ENCODE measurements at regions not wholly inside any gene's neighbourhood (a gene's known extent, or its start where the extent isn't known, plus 50 kb on each side); places are given as distances from the start of the nearest gene placed in this dataset.
"Not testable (repeated sequence)": the region's sequence is repeated elsewhere in the genome, so short reads cannot be mapped to it uniquely, and the experiment has no call there.

- no peak for DNase-seq
Measured at GRCh38 chr19:31083105-31083504, 266.1 kb downstream of the TSHZ3 start.

- DNase-seq: no peak
Measured at GRCh38 chr19:31075146-31075655, 274.0 kb downstream of the TSHZ3 start.

DNA sequence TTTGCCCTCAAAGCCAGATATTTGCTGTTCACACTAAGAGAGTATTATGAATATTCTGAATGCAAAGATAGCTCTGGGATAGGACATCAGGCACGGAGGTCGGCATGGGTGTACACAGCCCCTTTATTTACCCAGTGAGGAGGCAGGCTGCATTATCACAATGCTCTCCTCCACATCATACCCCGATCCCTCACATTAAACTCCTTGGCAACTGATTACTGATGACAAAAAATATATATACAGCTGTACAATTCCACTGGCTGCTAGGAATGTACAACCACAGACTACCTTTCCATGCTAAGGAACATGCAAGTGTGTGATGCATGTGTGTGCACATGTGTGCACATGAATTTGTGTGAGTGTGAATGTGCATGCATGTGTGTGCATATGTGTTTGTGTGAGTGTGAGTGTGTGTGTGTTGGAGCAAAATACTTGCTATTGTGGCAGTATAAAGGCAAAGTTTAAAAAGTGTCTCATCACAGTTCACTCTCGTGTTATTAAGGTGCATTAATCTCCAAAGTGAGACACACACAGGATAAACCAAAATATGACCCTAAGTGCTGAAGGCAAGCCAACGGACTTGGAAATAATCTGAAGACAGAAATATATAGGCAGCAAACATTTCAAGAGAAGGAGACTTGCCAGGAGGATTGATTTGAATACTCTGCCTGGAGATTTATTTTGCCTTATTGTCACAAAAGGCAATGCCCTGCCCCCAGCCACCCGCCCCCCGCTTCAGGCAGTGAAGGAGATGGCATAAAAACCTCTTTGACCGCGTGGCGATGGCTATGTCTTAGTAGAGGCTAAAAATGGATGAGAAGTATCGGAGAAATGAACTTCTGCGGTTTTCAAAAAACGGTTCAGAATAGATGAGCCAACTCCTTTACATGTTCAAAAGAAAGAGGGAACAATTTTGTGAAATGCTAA, 274.8 kb downstream of the TSHZ3 start:
- DNase-seq: no peak

DNA sequence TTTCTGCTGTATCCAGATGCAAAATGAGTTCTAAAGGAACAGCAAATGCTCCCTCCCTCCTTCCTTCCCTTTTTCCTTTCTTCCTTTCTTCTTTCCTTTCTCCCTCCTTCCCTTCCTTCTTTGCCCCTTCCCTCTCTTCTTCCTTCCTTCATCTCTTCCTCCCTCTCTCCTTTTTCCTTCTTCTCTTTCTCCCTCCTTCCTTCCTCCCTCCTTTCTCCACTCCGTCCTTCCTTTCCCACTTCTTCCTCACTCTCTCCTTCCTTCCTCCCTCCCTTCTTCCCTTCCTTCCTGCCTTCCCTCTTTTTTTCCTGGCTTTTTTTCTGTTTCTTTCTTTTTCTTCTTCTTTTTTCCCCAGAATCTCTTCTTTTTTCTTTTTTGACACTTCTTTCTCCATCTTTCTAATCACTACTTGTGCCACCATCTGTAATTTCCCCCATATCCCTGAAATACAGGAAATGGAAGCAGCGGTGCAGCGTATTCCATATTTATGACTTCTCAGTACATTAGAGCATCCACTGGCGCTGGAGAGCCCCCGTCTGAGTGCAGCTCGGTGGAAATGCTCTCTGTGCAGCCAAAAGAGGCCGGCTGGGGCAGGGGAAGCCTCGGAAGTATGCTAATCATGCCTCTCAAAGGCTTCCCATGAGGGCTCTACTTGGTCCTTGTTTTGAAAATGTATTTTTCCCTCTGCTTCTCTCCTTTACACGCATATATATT, 275.6 kb downstream of the TSHZ3 start:
- no peak for DNase-seq

GRCh38 chr19:31072451-31072850, 276.8 kb downstream of the TSHZ3 start:
- no peak for DNase-seq

DNA sequence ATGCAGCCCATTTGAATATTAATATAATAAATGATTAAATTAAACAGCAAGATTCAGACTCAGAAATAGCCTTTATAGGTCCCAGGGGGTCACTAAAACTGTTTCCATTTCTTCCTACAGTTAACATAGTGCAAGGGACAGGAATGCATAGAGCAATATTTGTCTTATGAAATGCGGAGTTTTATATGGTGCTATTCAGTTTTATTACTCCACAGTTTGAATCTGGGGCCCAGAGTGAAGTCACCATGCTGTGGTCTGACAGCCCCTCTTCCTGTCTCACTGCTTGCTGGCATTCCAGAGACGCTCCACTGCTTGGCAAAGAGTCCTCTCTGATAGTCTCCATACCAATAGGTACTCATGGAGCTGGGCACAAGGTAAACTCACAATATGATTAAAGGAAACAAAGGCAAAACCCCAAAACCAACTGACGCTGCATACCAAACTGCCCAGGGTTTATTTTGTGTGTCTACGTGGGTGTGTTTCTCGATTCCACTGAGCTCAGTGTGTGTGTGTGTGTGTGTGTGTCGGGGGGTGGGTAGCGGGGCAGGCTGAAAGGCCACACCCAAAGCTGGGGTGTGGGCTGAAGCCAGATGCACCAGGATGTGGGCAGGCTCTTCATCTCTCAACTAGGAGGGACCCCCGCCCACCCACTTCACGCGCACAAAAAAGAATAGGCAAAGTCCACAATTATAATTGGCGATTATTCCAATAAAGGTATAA, 277.9 kb downstream of the TSHZ3 start:
- DNase-seq: no peak

DNA sequence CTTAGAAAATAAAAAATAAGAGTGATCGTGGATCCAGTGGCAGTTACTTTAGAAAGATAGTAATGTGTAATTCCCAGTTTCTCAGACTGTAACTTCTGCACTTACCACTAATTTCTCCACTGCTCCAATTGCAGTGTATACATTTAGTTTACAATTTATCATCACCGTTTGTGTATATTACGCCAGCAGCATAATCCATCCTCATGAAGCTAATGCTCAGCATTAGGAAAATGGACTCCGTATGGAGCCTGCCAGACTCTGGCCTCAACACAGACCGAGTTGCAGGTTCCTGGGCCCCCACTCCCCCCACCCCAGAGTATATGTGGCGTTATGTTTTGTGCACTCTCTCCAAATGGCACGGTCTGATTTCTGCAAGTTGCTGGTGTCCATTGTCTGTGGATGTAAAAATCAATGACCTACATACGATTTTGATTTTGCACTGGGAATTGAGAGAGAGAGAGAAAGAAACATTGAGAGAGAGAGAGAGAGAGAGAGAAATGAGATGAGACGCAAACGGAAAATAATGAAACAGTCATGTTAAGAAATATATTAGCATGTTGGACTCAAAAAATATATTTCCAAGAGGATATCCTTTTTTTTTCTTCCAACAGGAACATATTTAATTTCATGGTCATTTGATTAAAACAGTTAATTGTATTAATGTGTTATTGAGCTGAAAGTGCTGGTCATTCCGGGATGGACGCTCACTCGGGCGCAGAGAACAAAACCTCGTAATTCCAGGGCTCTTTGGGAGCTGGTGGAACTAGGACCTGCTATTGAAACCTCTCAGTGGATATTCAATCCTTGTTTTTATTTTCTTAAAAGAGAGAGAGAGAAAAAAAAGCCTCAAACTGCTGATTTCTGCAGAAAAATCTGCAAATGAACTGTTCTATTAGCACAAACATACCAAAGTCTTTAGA, 278.8 kb downstream of the TSHZ3 start:
- DNase-seq: no peak

- no peak for DNase-seq
Measured at GRCh38 chr19:31068268-31068667, 281.0 kb downstream of the TSHZ3 start.

GRCh38 chr19:31066385-31066784, 282.9 kb downstream of the TSHZ3 start:
- no peak for DNase-seq

DNA sequence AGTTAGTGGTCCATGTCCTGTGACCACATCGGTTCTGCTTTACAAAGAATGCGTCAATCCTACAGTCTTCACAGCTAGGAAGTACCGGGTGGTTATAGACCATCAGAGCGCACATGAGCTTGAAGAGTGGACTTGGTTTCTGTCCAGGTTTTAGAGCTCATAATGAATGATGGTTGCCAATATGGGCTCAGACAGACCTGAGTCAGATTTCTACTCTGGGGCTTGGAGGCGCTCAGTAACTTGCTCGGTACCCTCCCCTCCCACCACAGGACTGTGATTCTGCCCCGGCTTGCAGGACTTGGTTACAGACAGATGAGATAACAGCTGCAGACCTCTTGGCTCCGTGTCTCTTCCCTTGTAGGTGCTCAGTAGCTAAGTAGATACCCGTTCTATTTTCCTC, 284.7 kb downstream of the TSHZ3 start:
- DNase-seq: no peak

DNA sequence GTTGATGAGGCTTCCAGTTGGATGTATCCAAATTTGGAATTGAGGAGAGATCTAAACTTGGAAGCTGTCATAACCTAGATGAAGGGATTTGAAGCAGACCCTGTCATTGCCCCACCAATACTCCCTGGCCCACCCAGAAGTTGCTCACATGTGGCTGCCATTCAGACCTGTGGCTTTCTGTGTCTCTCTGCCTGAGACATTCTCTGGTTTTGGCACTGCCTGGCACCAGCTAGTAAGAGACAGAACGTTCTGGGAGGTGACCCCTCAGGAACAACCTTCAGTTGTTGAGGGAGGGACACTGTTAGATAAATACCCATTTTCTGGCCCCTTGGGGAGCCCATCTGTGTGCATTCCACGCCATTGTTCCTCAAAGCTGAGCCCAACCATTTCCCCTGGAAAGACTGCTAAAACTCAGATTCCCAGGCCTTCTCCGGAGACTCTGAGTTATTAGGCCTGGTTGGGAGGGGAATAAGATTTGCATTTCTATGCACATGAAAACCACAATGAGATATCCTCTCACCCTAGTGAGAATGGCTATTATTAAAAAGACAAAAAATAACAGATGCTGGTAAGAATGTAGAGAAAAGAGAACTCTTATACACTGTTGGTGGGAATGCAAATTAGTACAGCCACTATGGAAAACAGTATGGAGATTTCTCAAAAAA, 290.4 kb downstream of the TSHZ3 start:
- no peak for DNase-seq

- DNase-seq: no peak
Measured at GRCh38 chr19:31057476-31057875, 291.8 kb downstream of the TSHZ3 start.

DNA sequence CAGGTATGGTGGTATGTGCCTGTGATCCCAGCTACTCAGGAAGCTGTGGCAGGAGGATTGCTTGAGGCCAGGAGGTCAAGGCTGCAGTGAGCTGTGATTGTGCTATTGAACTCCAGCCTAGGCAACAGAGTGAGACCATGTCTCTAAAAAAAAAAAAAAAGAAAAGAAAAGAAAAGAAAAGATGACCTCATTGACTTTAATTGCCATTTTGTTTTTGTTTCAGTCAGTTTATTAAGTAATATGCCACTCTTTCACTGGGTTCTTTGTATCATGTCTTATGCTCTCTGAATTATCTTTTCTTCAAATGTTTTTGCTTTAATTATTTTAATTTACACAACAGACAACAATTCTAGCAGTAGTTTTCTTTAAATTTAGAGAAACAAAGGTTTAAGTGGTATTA, 293.8 kb downstream of the TSHZ3 start:
- no peak for DNase-seq

DNA sequence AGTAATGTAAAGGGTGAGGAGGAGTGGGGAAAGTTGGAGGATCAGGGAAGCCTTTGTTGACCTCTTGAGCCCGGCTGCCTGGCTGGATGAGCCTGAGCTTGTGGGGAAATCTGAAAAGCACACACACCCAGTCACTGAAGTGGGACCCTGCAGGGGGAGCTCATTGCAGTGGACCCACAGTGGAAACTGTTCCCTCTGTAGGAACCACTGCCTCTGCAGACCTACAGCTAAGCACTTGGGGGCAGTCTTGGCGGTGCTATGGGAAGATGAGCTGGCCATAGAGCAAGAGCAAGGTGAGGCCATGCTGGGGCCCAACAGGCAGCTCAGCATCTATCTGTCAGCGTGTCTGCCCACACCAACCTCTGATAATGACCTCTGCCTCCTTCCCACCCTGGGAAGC, 294.8 kb downstream of the TSHZ3 start:
- peak; percentile 73 for DNase-seq

DNA sequence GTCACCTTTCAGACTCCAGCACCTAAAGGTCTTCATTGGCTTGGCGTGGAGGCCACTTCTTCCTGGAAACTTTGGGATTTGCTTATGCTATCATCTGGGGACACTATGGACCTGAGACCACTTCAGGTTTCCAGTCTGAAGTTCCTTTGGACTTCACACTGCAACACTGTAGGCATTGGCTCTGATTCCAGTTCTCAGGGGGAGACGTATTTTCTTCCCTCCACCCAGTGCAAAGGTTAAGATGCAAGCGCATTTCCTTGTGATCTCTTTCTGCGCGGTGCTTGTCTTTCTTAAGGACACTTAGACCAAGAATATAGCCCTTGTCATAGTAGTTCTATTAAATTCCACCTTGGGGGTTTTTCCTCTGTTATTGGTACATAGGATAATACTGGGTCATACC, 299.8 kb downstream of the TSHZ3 start:
- no peak for DNase-seq

DNA sequence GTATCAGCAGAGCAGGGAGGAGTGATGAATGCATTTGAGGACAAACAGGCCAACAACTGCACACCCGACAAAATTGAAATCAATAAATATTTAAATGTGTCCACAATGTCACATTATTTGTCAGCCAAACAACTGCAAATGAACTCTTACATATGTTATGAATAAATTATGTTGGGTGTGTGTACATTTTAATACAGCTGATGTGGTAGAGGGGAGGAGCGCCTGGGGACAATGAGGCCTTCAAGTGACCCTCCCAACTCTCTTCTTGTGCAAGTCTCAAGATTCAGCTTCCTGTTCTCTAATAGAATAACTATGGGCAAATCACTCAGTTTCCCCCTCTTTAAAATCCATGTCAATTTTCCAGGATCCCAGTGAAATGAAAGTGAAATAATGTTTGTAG, 303.2 kb downstream of the TSHZ3 start:
- DNase-seq: no peak

DNA sequence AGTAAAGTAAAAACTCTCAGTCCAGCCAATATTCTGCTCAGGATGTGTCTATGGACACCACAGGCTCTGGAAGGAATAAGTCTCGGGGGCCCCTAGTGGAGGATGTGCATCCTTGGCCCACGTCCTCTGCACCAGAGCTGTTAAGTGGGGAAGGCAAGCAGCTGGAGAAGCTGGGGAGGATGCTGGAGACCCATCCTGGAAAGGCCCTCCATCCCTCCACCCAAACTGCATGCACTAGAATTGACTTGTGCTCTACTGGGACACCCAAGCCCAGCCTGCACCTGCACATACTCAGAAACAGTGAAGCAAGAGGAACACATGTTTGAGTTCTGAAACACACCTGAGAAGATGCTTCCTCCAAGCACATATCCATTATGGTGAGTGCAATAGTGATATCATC, 307.8 kb downstream of the TSHZ3 start:
- no peak for DNase-seq

DNA sequence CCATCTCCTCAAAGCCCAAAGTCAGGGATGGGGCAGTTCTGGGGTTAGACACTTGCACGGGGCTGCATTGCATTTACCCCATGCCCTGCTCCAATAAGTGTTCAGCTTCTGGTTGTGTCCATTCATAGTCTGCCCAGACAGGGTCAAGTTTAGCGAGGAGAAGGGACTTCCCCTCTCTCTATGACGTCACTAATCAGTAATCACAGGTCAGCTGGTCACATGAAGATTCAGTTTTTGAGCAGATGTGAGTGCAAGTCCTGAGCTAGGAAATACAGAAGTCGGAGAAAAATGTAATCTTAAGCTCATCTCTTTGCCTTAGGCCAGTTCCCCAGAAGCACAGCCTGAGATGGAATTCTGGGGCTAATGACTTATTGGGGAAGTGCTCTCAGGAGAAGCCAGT, 310.1 kb downstream of the TSHZ3 start:
- DNase-seq: no peak

GRCh38 chr19:31037286-31037980, 311.8 kb downstream of the TSHZ3 start:
- DNase-seq: no peak

GRCh38 chr19:31031455-31031854, 317.8 kb downstream of the TSHZ3 start:
- DNase-seq: not testable (repeated sequence)

DNA sequence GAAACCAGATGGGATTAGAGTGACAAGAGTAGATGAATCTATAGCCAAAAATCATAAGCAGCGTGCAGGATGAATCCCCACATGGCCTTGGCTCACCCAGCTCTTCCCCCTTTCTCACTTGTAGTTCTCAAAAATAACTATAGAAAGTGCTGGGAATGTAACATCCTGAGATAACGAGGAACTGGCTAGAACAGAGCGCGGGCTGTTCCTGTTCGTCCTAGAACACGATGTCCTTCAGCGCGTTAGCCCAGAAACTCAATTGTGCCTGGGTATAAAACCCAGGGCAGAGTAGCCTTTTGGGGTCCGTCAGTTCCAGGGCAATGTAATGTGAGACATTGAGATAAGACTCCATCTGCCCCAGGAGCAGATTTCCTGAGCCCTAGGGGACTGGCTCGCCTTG, 326.2 kb downstream of the TSHZ3 start:
- no peak for DNase-seq

Data from activated effector memory CD4-positive, alpha-beta T cell treated with anti-CD3 and anti-CD28 coated beads, Interleukin-2, amount 50 U/mL, for 16 hours (primary cell).